ENCODE measurements at regions not wholly inside any gene's neighbourhood (a gene's known extent, or its start where the extent isn't known, plus 50 kb on each side); places are given as distances from the start of the nearest gene placed in this dataset.

DNA sequence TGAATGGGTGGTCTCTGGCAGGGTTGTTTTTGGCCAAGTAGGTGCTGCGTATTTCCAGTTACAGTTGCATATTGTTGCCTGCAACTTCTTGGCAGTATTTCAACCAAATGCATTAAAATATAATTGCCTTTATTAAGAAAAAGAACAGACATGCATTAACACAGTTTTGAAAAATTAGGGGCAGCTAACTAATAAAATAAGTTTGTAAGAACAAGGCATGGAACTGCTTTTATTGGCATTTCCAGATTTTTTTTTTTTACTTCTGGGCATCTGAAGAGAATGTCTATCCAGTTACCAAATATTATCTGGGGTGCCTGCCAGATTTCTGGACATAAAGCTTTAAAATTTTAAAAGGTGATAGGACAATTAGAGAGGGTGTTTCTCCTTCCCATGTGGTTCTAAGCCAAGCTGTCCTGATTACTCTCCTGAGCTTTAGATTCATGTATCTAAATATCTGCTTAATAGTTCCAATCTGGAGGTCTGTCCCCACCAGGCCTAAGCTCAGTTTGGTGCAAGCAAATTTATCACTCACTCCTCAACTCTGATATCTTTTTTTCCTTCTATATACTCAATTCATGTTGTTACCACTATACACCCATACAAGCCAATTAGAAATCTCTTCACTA, 553.3 kb upstream of the USP24 start:
- TF ChIP-seq TAF1 (IDR thresholded peaks at IDR 0.05; ENCODE audit: low read depth) (no peak), CREB1 (IDR thresholded peaks at IDR 0.05; ENCODE audit: low read depth) (no peak), TCF12 (IDR thresholded peaks at IDR 0.05; ENCODE audit: low read depth) (no peak), TEAD4 (IDR thresholded peaks at IDR 0.05) (no peak), CEBPB (IDR thresholded peaks at IDR 0.05) (no peak), EGR1 (IDR thresholded peaks at IDR 0.05) (no peak), YY1 (IDR thresholded peaks at IDR 0.05; ENCODE audit: low read depth) (no peak), MAX (IDR thresholded peaks at IDR 0.05) (no peak), EP300 (IDR thresholded peaks at IDR 0.05; ENCODE audit: borderline replicate concordance) (no peak), NFIC (IDR thresholded peaks at IDR 0.05) (no peak), RAD21 (IDR thresholded peaks at IDR 0.05; ENCODE audit: low read depth) (no peak)
